Cardiac muscle cell (in vitro differentiated cells and primary cell): ENCODE measurements at regions not wholly inside any gene's neighbourhood (a gene's known extent, or its start where the extent isn't known, plus 50 kb on each side); places are given as distances from the start of the nearest gene placed in this dataset.

Experiments used
- DNase-seq, 2 donors: peaks; one replicate each; pipeline versions ENCODE4 v3.0.0 to v3.0.0-alpha.2; 2010 to 2017; ENCODE audit warnings: low read depth in 1 of 2, low spot score in 1 of 2
- H3K27ac ChIP-seq: fragments of 200-600 bp; sonication (generic); 2 replicates; pipeline ENCODE4 v1.5.1; 2016
- H3K27me3 ChIP-seq: fragments of 200-600 bp; sonication (generic); 2 replicates; pipeline ENCODE4 v1.6.0; 2016; ENCODE audit warnings: control low read depth
- H3K36me3 ChIP-seq: fragments of 200-600 bp; sonication (generic); 2 replicates; pipeline ENCODE4 v1.5.1; 2016; ENCODE audit warnings: control low read depth
- H3K4me1 ChIP-seq: fragments of 200-600 bp; sonication (generic); 2 replicates; pipeline ENCODE4 v1.8.1; 2017; ENCODE audit warnings: low read depth, mild to moderate bottlenecking, mixed run types
- H3K4me3 ChIP-seq: fragments of 200-600 bp; sonication (generic); 2 replicates; pipeline ENCODE4 v1.5.1; 2016; ENCODE audit warnings: mild to moderate bottlenecking
- H3K9me3 ChIP-seq: fragments of 200-600 bp; sonication (generic); 2 replicates; pipeline ENCODE4 v1.5.1; 2017; ENCODE audit warnings: low read depth, mild to moderate bottlenecking, control low read depth
- CTCF ChIP-seq: IDR thresholded peaks from 2 replicates; pipeline ENCODE4 v1.5.1; 2012; ENCODE audit warnings: low read depth, mild to moderate bottlenecking, low read length

DNA sequence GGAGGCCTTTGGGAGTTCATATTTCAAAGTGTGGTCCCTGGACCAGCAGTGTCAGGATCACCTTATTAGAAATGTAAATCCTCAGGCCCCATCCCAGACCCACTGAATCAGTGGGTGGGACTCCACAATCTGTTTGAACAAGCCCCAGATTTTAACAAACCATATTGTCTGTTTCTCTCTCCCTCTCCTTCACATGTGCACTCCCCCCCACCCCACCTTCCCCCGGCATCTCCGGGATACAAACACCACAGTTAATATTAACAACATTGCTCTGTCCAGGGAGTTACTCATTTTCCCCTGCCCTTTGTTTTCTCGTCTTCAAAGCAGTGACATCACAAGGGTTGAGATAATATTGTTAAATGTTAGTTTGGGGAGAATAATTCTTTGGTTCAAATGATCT is 127.3 kb downstream of the KATNIP start:
- H3K9me3 ChIP-seq: no peaks in the 10 kb centered on the region
- no peak overlapping the region for H3K4me3 ChIP-seq
- TF ChIP-seq CTCF: no peak
- H3K4me1 ChIP-seq: no peaks in the 10 kb centered on the region
- H3K36me3 ChIP-seq: no peaks in the 10 kb centered on the region
- DNase-seq: peak in 1 of 2 donors; percentile 2
- no peak overlapping the region for H3K27ac ChIP-seq
- no peaks in the 10 kb centered on the region for H3K27me3 ChIP-seq

DNA sequence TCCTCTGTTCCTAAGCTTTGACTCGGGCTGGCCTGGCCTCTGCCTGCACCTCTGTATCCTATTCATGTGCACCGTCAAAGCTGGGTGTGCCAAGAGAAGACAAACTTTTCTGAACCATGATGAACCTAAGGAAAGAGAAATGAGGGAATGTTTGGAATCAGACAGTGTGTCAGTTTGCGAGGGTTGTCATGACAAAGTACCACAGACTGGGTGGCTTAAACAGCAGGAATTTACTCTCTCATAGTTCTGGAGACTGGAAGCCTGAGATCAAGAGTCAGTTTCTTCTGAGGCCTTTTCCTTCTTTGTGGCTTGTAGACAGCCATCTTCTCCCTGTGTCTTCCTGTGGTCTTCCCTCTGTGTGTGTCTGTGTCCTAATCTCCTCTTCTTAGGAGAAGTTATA is 129.0 kb downstream of the KATNIP start:
- Histone ChIP-seq H3K4me3 (no peak overlapping the region), H3K36me3 (no peaks in the 10 kb centered on the region), H3K4me1 (no peaks in the 10 kb centered on the region), H3K9me3 (no peaks in the 10 kb centered on the region), H3K27ac (no peak overlapping the region), H3K27me3 (no peaks in the 10 kb centered on the region)
- no peak for DNase-seq
- no peak for TF ChIP-seq CTCF

DNA sequence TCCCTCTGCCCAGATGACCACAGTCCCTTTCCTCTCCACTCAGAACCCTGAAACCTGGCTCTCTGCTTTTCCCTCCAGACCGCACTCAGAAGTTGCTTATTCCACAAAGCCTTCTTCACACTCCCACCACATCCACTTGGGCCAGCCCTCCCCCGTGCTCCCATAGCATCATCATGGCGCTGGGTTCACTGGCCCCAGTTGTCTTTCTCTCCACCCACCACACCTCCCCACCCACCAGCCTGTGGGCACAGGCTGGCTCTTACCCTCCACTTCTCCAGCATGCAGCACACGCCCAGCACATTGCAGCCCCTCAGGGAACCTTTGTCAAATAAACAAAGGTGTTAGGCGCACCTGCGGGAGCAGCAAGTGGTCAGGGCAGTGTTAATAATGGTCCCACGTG is 130.0 kb downstream of the KATNIP start:
- H3K9me3 ChIP-seq: no peaks in the 10 kb centered on the region
- no peak overlapping the region for H3K27ac ChIP-seq
- no peaks in the 10 kb centered on the region for H3K4me1 ChIP-seq
- DNase-seq: no peak
- no peak for TF ChIP-seq CTCF
- H3K36me3 ChIP-seq: no peaks in the 10 kb centered on the region
- no peak overlapping the region for H3K4me3 ChIP-seq
- no peaks in the 10 kb centered on the region for H3K27me3 ChIP-seq

- no peak overlapping the region for H3K4me3 ChIP-seq
- no peaks in the 10 kb centered on the region for H3K36me3 ChIP-seq
- H3K4me1 ChIP-seq: no peaks in the 10 kb centered on the region
- no peak overlapping the region for H3K27ac ChIP-seq
- H3K9me3 ChIP-seq: no peaks in the 10 kb centered on the region
- no peaks in the 10 kb centered on the region for H3K27me3 ChIP-seq
- no peak for DNase-seq
- TF ChIP-seq CTCF: no peak
These were observed 131.7 kb downstream of the KATNIP start for GRCh38 chr16:27681681-27682080.

DNA sequence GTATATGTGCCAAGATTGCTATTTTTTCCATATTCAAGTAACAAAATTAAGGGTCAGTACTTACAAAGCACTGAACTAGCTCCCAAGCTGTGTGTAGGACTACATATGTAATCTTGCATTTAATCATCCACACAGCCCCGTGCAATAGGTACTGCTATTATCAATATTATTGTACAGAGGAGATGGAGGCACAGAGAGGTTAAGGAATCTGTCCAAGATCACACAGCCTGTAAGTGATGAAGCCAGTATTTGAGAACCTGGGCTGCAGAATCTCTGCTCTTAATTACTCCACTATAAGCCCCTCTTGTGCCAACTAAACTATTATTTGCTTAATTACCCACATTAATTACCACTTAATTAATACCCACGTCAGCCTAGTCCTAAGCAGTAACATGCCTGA is 134.1 kb downstream of the KATNIP start:
- Histone ChIP-seq H3K4me3 (no peak overlapping the region), H3K9me3 (no peaks in the 10 kb centered on the region), H3K36me3 (no peaks in the 10 kb centered on the region), H3K27ac (no peak overlapping the region), H3K27me3 (no peaks in the 10 kb centered on the region), H3K4me1 (peaks cover 12% of the 10 kb centered on the region)
- TF ChIP-seq CTCF: no peak
- DNase-seq: no peak

GRCh38 chr16:27685807-27686206 is 135.9 kb downstream of the KATNIP start:
- Histone ChIP-seq H3K9me3 (no peaks in the 10 kb centered on the region), H3K27me3 (no peaks in the 10 kb centered on the region), H3K4me3 (no peak overlapping the region), H3K27ac (no peak overlapping the region), H3K4me1 (peaks cover 12% of the 10 kb centered on the region), H3K36me3 (no peaks in the 10 kb centered on the region)
- DNase-seq: peak in 1 of 2 donors; percentile 9
- no peak for TF ChIP-seq CTCF
